Umbilical cord (tissue), 1 donor: ENCODE measurements at regions not wholly inside any gene's neighbourhood (a gene's known extent, or its start where the extent isn't known, plus 50 kb on each side); places are given as distances from the start of the nearest gene placed in this dataset.
"Not testable (repeated sequence)": the region's sequence is repeated elsewhere in the genome, so short reads cannot be mapped to it uniquely, and the experiment has no call there.

Experiments used
- DNase-seq: peaks from one replicate; pipeline ENCODE4 v3.0.0-alpha.2; 2015; ENCODE audit warnings: low spot score

DNA sequence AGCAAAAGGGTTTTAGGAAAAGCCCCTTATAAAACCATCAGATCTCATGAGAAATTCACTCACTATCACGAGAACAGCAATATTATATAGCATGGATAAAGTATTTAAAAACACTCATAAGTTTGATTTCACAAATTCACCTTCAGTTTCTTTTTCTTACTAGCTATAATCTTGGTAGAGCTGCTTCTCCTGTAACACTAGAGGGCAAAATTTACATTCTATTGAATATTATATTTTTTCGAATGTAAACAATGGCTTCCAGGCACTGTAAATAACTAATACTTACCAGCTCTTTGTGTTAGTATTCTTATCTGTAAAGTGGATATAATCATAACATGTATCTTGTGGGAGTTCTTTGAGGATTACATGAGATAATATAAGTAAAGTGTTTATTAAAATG is 259.6 kb downstream of the CCER1 start:
- no peak for DNase-seq

GRCh38 chr12:90690120-90690519 is 264.9 kb downstream of the CCER1 start:
- DNase-seq = no peak

GRCh38 chr12:90687682-90688081 is 267.3 kb downstream of the CCER1 start:
- not testable (repeated sequence) for DNase-seq

- no peak for DNase-seq
These were observed 271.1 kb downstream of the CCER1 start for GRCh38 chr12:90683871-90684270.

- DNase-seq = no peak
These were observed 272.6 kb downstream of the CCER1 start for GRCh38 chr12:90682398-90682797.

- DNase-seq = no peak
These were observed 275.3 kb downstream of the CCER1 start for GRCh38 chr12:90679674-90680073.

GRCh38 chr12:90677552-90677951 is 277.4 kb downstream of the CCER1 start:
- DNase-seq = no peak

DNA sequence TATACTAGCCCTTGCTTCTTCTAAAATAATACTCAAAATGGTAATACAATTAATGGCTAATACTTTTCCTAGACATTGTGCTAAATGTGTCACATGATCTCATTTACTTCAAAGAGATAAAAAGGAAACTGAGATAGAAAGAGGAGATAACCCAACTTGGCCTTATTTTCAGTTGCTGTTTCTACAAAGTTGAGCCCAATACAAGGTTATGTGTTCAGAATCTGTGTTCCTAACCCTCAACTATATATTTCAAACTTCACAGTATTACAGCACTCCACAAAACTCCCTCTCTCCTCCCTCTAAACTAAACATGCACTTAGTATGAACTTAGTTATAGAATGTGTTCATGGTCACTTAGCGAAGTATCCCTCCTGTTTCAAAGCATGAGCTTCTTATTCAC is 277.9 kb downstream of the CCER1 start:
- DNase-seq = no peak

DNA sequence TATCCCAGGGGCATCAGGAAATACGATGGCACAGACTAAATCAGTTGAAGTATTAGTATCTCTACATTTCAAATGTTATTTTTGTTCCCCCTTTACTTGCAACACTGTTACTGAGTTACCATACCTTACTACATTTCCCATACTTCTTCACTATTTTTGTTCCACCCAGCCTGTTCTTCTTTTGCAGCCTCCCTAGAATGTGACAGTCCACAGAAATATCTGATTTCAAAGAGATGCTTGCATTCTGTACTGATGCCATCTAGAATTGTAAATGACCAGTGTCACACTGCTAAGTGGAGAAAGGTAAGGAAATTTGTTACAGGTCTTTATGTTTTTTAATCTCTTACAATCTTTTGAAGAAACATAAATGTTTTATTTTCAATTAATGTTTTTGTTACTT is 279.9 kb downstream of the CCER1 start:
- no peak for DNase-seq

DNA sequence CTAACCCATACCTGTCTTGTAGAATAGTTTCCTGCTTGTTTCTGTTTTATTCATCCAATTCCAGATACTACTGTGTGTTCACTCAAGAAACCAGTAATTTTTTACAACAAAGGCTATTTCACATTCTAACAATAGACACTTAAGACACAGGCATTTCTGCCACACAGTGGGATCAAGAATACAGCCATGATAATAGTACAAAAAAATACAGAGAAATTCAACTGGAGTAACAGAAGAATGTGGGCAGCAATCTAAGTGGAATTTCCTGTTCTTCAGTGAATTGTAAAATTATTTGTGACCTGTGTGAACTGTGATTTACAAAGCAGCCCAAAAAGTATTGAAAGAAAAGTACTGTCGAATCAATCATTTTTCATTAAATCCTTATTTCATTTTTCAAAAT is 282.9 kb downstream of the CCER1 start:
- DNase-seq = no peak

- not testable (repeated sequence) for DNase-seq
These were observed 291.0 kb downstream of the CCER1 start for GRCh38 chr12:90663949-90664348.

GRCh38 chr12:90659060-90659459 is 295.9 kb downstream of the CCER1 start:
- no peak for DNase-seq

- no peak for DNase-seq
These were observed 301.9 kb downstream of the CCER1 start for GRCh38 chr12:90653040-90653439.

GRCh38 chr12:90652280-90652679 is 302.7 kb downstream of the CCER1 start:
- no peak for DNase-seq

- no peak for DNase-seq
These were observed 309.8 kb downstream of the CCER1 start for GRCh38 chr12:90645181-90645580.

DNA sequence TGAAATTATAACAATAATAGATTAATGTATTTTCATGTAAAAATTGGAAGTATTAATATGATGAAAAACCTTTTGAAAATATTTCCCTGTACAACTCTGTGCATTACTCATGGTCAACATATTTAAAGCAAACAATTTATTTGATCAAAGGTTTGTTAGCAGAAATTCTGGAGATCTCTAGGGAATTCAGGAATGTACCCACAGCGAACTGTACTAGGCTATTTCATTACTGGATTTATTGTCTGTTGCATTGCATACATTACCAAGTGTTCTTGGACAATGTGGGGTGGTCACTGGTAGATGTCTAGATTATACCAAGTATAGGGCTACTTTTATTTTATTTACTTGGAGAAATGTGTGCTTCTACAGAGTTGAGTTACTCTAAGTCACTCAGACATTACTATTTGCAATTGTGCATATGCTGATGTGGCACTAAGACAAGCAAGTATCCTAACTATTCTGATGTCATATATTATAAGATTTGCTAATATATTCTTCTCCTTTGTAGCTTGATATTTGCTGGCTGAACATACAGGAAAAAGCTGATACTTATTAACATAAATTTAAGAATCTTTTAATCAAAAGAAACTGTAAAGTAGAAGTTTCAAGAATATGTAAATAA is 323.3 kb downstream of the CCER1 start:
- DNase-seq = no peak

DNA sequence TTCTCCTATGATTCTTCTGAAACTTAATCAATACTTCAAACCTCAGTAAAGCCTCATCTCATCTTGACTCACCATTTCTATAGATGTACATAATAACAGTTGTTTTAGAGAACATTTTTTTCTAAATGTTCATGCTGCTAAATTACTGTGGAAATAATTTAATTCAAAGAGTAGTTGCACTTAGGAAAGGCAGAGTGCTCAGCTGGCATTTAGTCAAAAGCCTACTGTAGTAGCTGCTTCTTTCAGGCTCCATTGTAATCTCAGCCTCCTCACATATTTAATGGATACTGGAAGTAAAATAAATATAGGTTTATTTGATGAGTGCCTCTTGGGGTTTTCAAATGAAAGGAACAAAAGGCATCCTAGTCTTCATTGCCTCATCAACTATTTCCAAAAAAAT is 325.0 kb downstream of the CCER1 start:
- no peak for DNase-seq

DNA sequence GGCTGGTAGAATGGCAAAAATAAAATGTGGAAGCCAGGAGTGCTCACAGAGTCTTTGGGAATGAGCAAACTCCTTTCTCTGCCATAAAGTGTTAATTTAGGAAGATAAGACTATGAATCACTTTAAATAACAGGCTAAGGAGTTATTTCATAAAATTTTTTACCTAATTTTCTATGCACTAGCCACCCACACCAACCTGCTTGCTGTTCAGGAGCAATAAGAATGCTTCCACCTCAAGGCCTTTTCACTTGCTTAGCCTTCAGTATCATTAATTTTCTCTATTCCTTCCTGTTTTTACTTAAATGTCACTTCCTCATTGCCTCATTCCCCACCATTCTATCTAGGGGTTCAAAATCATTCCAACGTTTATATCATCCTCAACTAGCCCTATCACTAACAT is 326.8 kb downstream of the CCER1 start:
- DNase-seq = no peak

GRCh38 chr12:90627180-90627896 is 327.6 kb downstream of the CCER1 start:
- DNase-seq = no peak

DNA sequence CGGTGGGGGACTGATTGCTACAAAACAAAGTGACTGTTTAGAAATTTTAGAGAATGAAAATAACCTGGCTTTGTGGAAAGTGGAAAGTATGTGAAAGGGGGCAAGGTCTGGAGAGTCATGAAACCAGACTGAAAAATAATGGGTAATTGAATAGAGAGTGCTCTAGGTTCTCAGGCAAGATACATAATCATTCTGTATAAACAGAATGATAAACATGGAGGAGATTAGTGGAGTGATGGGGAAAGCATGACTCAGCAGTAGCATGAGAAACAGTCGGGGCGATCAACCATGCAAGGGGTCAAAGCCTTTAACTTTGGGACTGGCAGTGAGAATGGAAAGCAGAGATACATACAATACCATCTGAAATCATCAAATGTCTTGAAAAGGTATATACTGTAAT is 332.5 kb downstream of the CCER1 start:
- DNase-seq = no peak

DNA sequence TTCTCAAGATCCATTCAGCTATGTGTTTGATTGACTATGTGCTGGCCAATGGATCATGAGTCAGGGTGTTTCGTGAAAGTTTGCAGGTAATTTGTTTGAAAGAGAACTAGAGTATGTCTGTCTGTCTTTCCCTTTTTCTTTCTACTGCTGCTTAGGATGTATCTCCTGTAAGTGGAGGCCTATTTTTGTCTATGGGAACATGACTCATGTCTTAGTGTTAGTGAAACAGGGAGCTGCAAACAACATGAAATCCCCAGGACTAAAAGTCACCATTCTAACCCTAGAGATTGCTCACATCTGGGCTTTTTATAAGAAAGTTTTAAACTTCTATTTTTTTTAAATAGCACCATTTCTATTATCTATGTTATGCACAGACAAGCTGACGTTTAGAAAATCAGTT is 333.0 kb downstream of the CCER1 start:
- DNase-seq = peak; percentile 35

DNA sequence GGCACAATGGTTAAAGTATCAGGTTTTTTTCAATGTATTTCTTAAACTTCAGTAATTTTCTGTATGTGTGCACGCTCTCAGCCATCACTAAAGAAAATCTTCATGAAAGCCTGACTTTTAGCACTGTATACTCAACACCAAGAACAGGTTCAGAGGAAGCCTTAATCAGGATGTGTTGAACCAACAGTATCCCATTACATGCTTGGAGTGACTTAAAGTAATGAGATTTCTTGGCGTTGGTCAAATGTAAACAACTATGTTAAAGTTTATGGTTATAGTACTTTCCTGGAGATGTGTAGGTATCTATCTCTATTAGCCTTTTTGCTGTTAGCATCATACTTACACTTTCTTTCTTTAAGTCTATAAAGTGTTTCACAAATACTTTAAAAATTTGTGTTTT is 335.0 kb downstream of the CCER1 start:
- DNase-seq = no peak

- DNase-seq = no peak
These were observed 336.4 kb downstream of the CCER1 start for GRCh38 chr12:90618586-90618985.

DNA sequence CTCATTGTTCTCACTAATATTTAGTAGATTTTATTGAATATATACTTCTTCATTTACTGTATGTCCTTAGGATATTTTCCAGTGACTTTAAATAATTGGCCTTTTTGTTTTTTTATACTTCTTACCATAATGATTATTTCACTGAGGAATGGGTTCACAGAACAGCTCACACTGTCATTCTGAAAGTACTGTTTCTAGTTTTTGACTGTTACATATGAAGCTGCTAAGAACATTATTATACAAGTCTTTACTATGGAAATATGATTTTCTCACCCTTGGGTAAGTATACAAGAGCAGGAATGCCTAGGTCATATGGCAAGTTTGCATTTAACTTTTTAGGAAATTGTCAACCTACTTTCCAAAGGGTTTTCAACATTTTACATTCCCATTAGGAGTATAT is 343.1 kb downstream of the CCER1 start:
- DNase-seq = no peak
